ENCODE measurements at regions not wholly inside any gene's neighbourhood (a gene's known extent, or its start where the extent isn't known, plus 50 kb on each side); places are given as distances from the start of the nearest gene placed in this dataset.

GRCh38 chr13:50629497-50629896 is 214.0 kb downstream of the DLEU7 start (continued):
- TF ChIP-seq INSM2 (tag by site-specific recombination; IDR thresholded peaks at IDR 0.05) (no peak), PATZ1 (tag by site-specific recombination; IDR thresholded peaks at IDR 0.05) (no peak), ZNF521 (tag by site-specific recombination; IDR thresholded peaks at IDR 0.05) (no peak), ZIC2 (tag by site-specific recombination; IDR thresholded peaks at IDR 0.05) (no peak), ZNF488 (tag by site-specific recombination; IDR thresholded peaks at IDR 0.05) (no peak), ZSCAN23 (tag by site-specific recombination; IDR thresholded peaks at IDR 0.05) (no peak), ZNF76 (tag by site-specific recombination; IDR thresholded peaks at IDR 0.05; ENCODE audit: borderline replicate concordance, low read depth) (no peak), ZNF560 (tag by site-specific recombination; IDR thresholded peaks at IDR 0.05; ENCODE audit: borderline replicate concordance) (no peak), ZNF580 (tag by site-specific recombination; IDR thresholded peaks at IDR 0.05) (no peak), ZNF24 (tag by site-specific recombination; IDR thresholded peaks at IDR 0.05) (no peak)

GRCh38 chr13:50629966-50630365 is 213.5 kb downstream of the DLEU7 start:
- no peaks in the 10 kb centered on the region for H3K4me1 ChIP-seq (ENCODE audit: control insufficient read depth, insufficient read depth, low read length)
- no peaks in the 10 kb centered on the region for H3K9me3 ChIP-seq (ENCODE audit: control insufficient read depth, insufficient read depth, low read depth, low read length)
- CTCF ChIA-PET: no interaction called here
- TF ChIP-seq ZBTB8A (tag by site-specific recombination; IDR thresholded peaks at IDR 0.05) (no peak), SALL2 (tag by site-specific recombination; IDR thresholded peaks at IDR 0.05; ENCODE audit: borderline replicate concordance) (no peak)
- no peaks in the 10 kb centered on the region for H3K36me3 ChIP-seq (ENCODE audit: control insufficient read depth in 2 of 2, insufficient read depth in 1 of 2, low read length in 2 of 2)
- POLR2A ChIA-PET: no interaction called here
- no peak overlapping the region for H3K4me3 ChIP-seq (ENCODE audit: low read depth, low read length)
- no peak overlapping the region for H3K27ac ChIP-seq (ENCODE audit: extremely low read depth, low read depth, low read length)

GRCh38 chr13:50631041-50631440 is 212.5 kb downstream of the DLEU7 start:
- POLR2A ChIA-PET: no interaction called here
- Histone ChIP-seq H3K4me1 (ENCODE audit: control insufficient read depth, insufficient read depth, low read length) (no peaks in the 10 kb centered on the region), H3K9me3 (ENCODE audit: control insufficient read depth, insufficient read depth, low read depth, low read length) (no peaks in the 10 kb centered on the region), H3K4me3 (ENCODE audit: low read depth, low read length) (no peak overlapping the region), H3K36me3 (ENCODE audit: control insufficient read depth in 2 of 2, insufficient read depth in 1 of 2, low read length in 2 of 2) (no peaks in the 10 kb centered on the region), H3K27ac (ENCODE audit: extremely low read depth, low read depth, low read length) (no peak overlapping the region)
- TF ChIP-seq ZNF518A (tag by site-specific recombination; conservative IDR thresholded peaks at IDR 0.05; ENCODE audit: low read depth) (no peak), GFI1B (tag by site-specific recombination; IDR thresholded peaks at IDR 0.05) (no peak), RBAK (tag by site-specific recombination; IDR thresholded peaks at IDR 0.05) (no peak), FEZF1 (tag by site-specific recombination; IDR thresholded peaks at IDR 0.05) (no peak)
- CTCF ChIA-PET: no interaction called here

Data from HEK293 (cell line).